Activated T-helper 2 cell treated with anti-CD3 and anti-CD28 coated beads, Interferon-gamma antibody, Interleukin-2, Interleukin-4, amounts not matched to agents 10 μg/mL and 5 μg/mL and 100 μg/mL, durations not matched to agents 14 hours and 24 hours and 36 hours (primary cell): ENCODE measurements at regions not wholly inside any gene's neighbourhood (a gene's known extent, or its start where the extent isn't known, plus 50 kb on each side); places are given as distances from the start of the nearest gene placed in this dataset.

Source experiments
- DNase-seq: peaks from one replicate; pipeline ENCODE4 v3.0.0; 2021; ENCODE audit warnings: low spot score
- H3K27ac Mint-ChIP-seq: one replicate; pipeline ENCODE4 v1.8.0; 2021; ENCODE audit warnings: mixed read lengths
- H3K27me3 Mint-ChIP-seq: one replicate; pipeline ENCODE4 v1.8.0; 2021; ENCODE audit warnings: low read depth, mixed read lengths
- H3K36me3 Mint-ChIP-seq: one replicate; pipeline ENCODE4 v1.8.0; 2021; ENCODE audit warnings: low read depth, mixed read lengths
- H3K4me1 Mint-ChIP-seq: one replicate; pipeline ENCODE4 v1.8.0; 2021; ENCODE audit warnings: low read depth, mixed read lengths
- H3K4me3 Mint-ChIP-seq: one replicate; pipeline ENCODE4 v1.8.0; 2021; ENCODE audit warnings: low read depth, mild to moderate bottlenecking, moderate library complexity, mixed read lengths
- H3K9me3 Mint-ChIP-seq: one replicate; pipeline ENCODE4 v1.8.0; 2021; ENCODE audit warnings: mixed read lengths
- intact Hi-C: fragments of 100-400 bp; cut with micrococcal nuclease; formaldehyde crosslinking; loops from one replicate; pipeline ENCODE4 v1.15.1; 2023

GRCh38 chr1:184326278-184326677 lies 60.6 kb upstream of the C1orf21 start:
- Mint-ChIP-seq H3K27me3 (peaks cover 3% of the 10 kb centered on the region), H3K27ac (no peak overlapping the region), H3K36me3 (no peaks in the 10 kb centered on the region), H3K4me3 (no peak overlapping the region), H3K4me1 (no peaks in the 10 kb centered on the region), H3K9me3 (no peaks in the 10 kb centered on the region)
- no peak for DNase-seq
- intact Hi-C loops = no loop called here

GRCh38 chr1:184329245-184329953 lies 57.4 kb upstream of the C1orf21 start:
- no peak for DNase-seq
- no peaks in the 10 kb centered on the region for H3K9me3 Mint-ChIP-seq
- H3K36me3 Mint-ChIP-seq = no peaks in the 10 kb centered on the region
- H3K4me1 Mint-ChIP-seq = no peaks in the 10 kb centered on the region
- H3K4me3 Mint-ChIP-seq = no peak overlapping the region
- peaks cover 10% of the 10 kb centered on the region for H3K27me3 Mint-ChIP-seq
- intact Hi-C loops = no loop called here
- H3K27ac Mint-ChIP-seq = no peak overlapping the region

- H3K36me3 Mint-ChIP-seq = no peaks in the 10 kb centered on the region
- H3K4me3 Mint-ChIP-seq = no peak overlapping the region
- peaks cover 10% of the 10 kb centered on the region for H3K27me3 Mint-ChIP-seq
- H3K4me1 Mint-ChIP-seq = no peaks in the 10 kb centered on the region
- no peaks in the 10 kb centered on the region for H3K9me3 Mint-ChIP-seq
- no peak for DNase-seq
- H3K27ac Mint-ChIP-seq = no peak overlapping the region
- intact Hi-C loops = no loop called here
Observed at GRCh38 chr1:184329962-184330868, 56.6 kb upstream of the C1orf21 start.

- no peaks in the 10 kb centered on the region for H3K4me1 Mint-ChIP-seq
- no peak for DNase-seq
- intact Hi-C loops = no loop called here
- H3K27me3 Mint-ChIP-seq = peaks cover 10% of the 10 kb centered on the region
- no peaks in the 10 kb centered on the region for H3K9me3 Mint-ChIP-seq
- H3K36me3 Mint-ChIP-seq = no peaks in the 10 kb centered on the region
- no peak overlapping the region for H3K4me3 Mint-ChIP-seq
- no peak overlapping the region for H3K27ac Mint-ChIP-seq
Observed at GRCh38 chr1:184330875-184331274, 56.0 kb upstream of the C1orf21 start.
